Prostate gland (tissue), 2 donors: ENCODE measurements at regions not wholly inside any gene's neighbourhood (a gene's known extent, or its start where the extent isn't known, plus 50 kb on each side); places are given as distances from the start of the nearest gene placed in this dataset.
"Not testable (repeated sequence)": the region's sequence is repeated elsewhere in the genome, so short reads cannot be mapped to it uniquely, and the experiment has no call there.

Experiments used
- DNase-seq: peaks from one replicate; pipeline ENCODE4 v3.0.0-alpha.2; 2019; ENCODE audit warnings: low spot score
- H3K27ac ChIP-seq, 2 donors: fragments of 200-600 bp; sonication (generic); 2 replicates each; pipeline ENCODE4 v1.5.1; 2017 to 2019
- H3K27me3 ChIP-seq: fragments of 200-600 bp; sonication (generic); replicated peaks from 2 replicates; pipeline ENCODE4 v1.5.1; 2019; ENCODE audit not compliant: insufficient read depth
- H3K36me3 ChIP-seq, 2 donors: fragments of 200-600 bp; sonication (generic); 1 replicate in 1 of 2; 2 replicates in 1 of 2; pipeline versions ENCODE4 v1.5.1 to v1.8.1; 2017 to 2019
- H3K4me1 ChIP-seq: fragments of 200-600 bp; sonication (generic); replicated peaks from 2 replicates; pipeline ENCODE4 v1.5.1; 2019
- H3K4me3 ChIP-seq, 2 donors: fragments of 200-600 bp; sonication (generic); 2 replicates each; pipeline ENCODE4 v1.5.1; 2017 to 2019
- H3K9me3 ChIP-seq: fragments of 200-600 bp; sonication (generic); 2 replicates; pipeline ENCODE4 v1.5.1; 2017
- POLR2A ChIP-seq: fragments of 450-650 bp; IDR thresholded peaks from one replicate; pipeline ENCODE4 v1.6.1; 2016; ENCODE audit warnings: antibody characterized with exemption, mild to moderate bottlenecking
- POLR2AphosphoS5 ChIP-seq: sonication (generic); formaldehyde crosslinking; IDR thresholded peaks from one replicate; pipeline ENCODE4 v1.6.1; 2017; ENCODE audit warnings: antibody characterized with exemption
- WGBS: methylation state at CpG from one replicate; pipeline ENCODE4 v1.1.5; 2018; 5-methylcytosine and 5-hydroxymethylcytosine counted together
- intact Hi-C: fragments of 100-400 bp; cut with DNase I; formaldehyde crosslinking; loops from one replicate; pipeline ENCODE4 v1.14.2; 2022
- TF ChIP-seq, protein P1 (sequence below), 4 experiments: fragments of 200-600 bp in 2 of 4; fragments of 450-650 bp in 2 of 4; sonication (generic) in 2 of 4; IDR thresholded peaks; 1 replicate in 3 of 4; 2 replicates in 1 of 4; pipeline ENCODE4 v1.5.1; 2016 to 2019; ENCODE audit warnings: antibody characterized with exemption in 4 of 4, mild to moderate bottlenecking in 2 of 4, moderate library complexity in 2 of 4

DNA sequence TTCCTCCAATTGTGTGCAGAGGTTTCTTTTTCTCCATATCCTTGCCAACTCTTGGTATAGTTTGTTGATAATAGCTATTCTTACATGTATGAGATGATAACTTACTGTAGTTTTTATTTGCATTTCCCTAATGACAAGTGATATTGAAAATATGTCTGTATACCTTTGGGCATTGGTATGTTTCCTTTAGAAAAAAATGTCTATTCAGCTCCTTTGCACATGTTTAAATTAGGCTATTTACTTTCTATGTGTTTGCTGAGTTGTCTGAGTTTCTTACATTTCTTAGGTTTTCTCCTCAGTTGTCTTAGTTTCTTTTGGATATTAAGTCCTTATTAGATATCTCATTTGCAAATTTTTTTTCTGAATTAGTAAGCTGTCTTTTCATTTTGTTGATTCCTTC is 487.3 kb upstream of the EPHA5 start:
- Histone ChIP-seq H3K4me1 (no peaks in the 10 kb centered on the region), H3K27me3 (no peaks in the 10 kb centered on the region), H3K27ac (no peak overlapping the region), H3K4me3 (no peak overlapping the region), H3K9me3 (no peaks in the 10 kb centered on the region), H3K36me3 (no peaks in the 10 kb centered on the region)
- TF ChIP-seq POLR2AphosphoS5 (no peak), POLR2A (no peak)
- TF ChIP-seq, protein P1, sequence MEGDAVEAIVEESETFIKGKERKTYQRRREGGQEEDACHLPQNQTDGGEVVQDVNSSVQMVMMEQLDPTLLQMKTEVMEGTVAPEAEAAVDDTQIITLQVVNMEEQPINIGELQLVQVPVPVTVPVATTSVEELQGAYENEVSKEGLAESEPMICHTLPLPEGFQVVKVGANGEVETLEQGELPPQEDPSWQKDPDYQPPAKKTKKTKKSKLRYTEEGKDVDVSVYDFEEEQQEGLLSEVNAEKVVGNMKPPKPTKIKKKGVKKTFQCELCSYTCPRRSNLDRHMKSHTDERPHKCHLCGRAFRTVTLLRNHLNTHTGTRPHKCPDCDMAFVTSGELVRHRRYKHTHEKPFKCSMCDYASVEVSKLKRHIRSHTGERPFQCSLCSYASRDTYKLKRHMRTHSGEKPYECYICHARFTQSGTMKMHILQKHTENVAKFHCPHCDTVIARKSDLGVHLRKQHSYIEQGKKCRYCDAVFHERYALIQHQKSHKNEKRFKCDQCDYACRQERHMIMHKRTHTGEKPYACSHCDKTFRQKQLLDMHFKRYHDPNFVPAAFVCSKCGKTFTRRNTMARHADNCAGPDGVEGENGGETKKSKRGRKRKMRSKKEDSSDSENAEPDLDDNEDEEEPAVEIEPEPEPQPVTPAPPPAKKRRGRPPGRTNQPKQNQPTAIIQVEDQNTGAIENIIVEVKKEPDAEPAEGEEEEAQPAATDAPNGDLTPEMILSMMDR (IDR thresholded peaks at IDR 0.05) = no peak
- DNase-seq = no peak
- intact Hi-C loops = no loop called here

DNA sequence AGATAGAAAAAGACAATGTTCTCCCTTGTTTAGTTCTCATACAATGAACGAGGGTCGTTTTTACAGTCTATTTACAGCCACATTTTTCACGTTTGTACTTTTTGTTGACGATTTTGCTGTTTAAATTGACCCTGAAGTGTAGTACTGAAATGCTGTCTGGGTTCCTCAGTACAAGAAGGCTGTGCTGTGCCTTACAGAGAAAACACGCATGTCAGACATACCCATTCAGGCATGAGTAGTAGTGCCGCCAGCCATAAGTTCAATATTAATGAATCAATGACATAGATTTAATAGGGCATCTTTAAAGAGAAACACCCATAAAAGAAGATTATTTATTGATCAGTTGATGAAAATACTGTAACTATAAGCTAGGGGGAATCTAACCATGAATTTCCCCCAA is 459.8 kb upstream of the EPHA5 start:
- Histone ChIP-seq H3K27me3 (no peaks in the 10 kb centered on the region), H3K4me3 (no peak overlapping the region), H3K4me1 (no peaks in the 10 kb centered on the region), H3K9me3 (no peaks in the 10 kb centered on the region), H3K27ac (no peak overlapping the region), H3K36me3 (no peaks in the 10 kb centered on the region)
- 54% methylated on average over 6 of the region's 6 CpGs for WGBS
- DNase-seq = no peak
- TF ChIP-seq POLR2AphosphoS5 (no peak), POLR2A (no peak)
- TF ChIP-seq, protein P1 (IDR thresholded peaks at IDR 0.05) = no peak
- intact Hi-C loops = no loop called here

DNA sequence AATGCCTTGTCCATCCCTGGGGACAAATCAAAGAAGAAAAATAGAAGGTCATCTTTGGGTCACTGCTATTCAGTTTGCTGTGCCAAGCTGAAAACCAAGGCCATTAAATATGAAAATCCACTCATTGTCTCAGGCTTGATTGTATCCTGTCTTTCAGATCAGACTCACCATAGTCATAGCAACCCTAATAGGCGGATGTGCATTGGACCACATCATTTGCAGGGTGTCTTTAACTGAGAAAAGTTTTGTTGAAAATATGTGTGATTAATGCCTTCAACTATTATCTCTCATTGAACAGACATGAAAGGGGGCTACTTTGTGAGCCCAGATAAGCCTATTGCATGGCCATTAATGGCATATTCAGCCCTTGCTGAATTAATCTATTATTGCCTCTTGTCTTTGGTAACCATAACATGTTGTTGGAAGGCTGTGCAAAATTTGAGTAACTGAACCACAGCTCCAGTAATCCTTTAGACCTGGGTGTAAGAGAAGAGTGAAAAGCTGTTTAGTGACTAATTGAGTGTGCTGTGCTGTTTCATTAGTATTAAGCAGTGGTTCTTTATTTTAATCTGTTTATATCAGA is 453.6 kb upstream of the EPHA5 start:
- WGBS = 88% methylated on average over 1 of the region's 1 CpG
- intact Hi-C loops = no loop called here
- TF ChIP-seq, protein P1 (IDR thresholded peaks at IDR 0.05) = no peak

DNA sequence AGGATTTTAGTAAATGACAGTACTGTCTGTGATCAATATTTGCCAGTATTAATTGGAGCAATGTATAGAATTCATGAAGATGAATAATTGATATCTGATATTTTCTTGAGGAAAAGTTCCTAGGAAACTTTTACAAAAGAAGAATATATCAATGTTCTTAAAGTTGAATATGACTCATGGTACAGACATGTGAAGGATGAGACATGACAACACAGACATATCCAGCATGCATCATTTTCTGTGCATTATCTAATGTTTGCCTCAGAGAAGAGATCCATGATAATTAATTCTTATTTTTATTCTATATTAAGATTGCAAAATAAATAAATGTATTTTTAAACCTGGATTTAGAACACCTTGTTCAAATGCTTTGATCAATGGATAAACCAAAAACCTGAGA is 452.9 kb upstream of the EPHA5 start:
- TF ChIP-seq POLR2A (no peak), POLR2AphosphoS5 (no peak)
- TF ChIP-seq, protein P1 (IDR thresholded peaks at IDR 0.05) = no peak
- no peaks in the 10 kb centered on the region for H3K9me3 ChIP-seq
- H3K4me1 ChIP-seq = no peaks in the 10 kb centered on the region
- no peak for DNase-seq
- no peak overlapping the region for H3K4me3 ChIP-seq
- H3K36me3 ChIP-seq = no peaks in the 10 kb centered on the region
- H3K27ac ChIP-seq = no peak overlapping the region
- intact Hi-C loops = no loop called here
- H3K27me3 ChIP-seq = no peaks in the 10 kb centered on the region

More for the DNA sequence above, 453.6 kb upstream of the EPHA5 start:
- Histone ChIP-seq H3K9me3 (no peaks in the 10 kb centered on the region), H3K27ac (no peak overlapping the region), H3K36me3 (no peaks in the 10 kb centered on the region), H3K4me1 (no peaks in the 10 kb centered on the region), H3K27me3 (no peaks in the 10 kb centered on the region), H3K4me3 (no peak overlapping the region)
- DNase-seq = no peak

DNA sequence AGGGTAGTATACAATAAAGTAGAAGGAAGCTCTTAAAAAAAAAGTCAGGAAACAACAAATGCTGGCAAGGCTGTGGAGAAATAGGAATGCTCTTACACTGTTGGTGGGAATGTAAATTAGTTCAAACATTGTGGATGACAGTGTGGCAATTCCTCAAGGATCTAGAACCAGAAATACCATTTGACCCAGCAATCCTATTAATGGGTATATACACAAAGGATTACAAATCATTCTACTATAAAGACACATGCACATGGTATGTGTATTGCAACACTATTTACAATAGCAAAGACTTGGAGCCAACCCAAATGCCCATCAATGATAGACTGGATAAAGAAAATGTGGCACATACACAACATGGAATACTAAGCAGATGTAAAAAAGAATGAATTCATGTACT is 444.9 kb upstream of the EPHA5 start:
- H3K4me3 ChIP-seq, intact Hi-C loops, H3K4me1 ChIP-seq: not testable (repeated sequence)

More for the DNA sequence above, 444.9 kb upstream of the EPHA5 start:
- H3K27ac ChIP-seq, H3K36me3 ChIP-seq, DNase-seq, H3K9me3 ChIP-seq, H3K27me3 ChIP-seq: not testable (repeated sequence)
